Activated effector memory CD4-positive, alpha-beta T cell treated with anti-CD3 and anti-CD28 coated beads, Interleukin-2, amount 50 U/mL, for 16 hours (primary cell): ENCODE measurements at regions not wholly inside any gene's neighbourhood (a gene's known extent, or its start where the extent isn't known, plus 50 kb on each side); places are given as distances from the start of the nearest gene placed in this dataset.
A peak's percentile ranks its signal among the peaks of the same experiment; 100 is the strongest.

Source experiments
- DNase-seq: peaks from one replicate; pipeline ENCODE4 v3.0.0-alpha.2; 2020

GRCh38 chr9:99282406-99282805 is 60.3 kb downstream of the SEC61B start:
- DNase-seq: no peak

- DNase-seq: no peak
These were observed 63.9 kb downstream of the SEC61B start for GRCh38 chr9:99285965-99286364.

- DNase-seq: no peak
These were observed 64.5 kb downstream of the SEC61B start for GRCh38 chr9:99286536-99286935.

GRCh38 chr9:99287641-99288040 is 65.6 kb downstream of the SEC61B start:
- no peak for DNase-seq

GRCh38 chr9:99288830-99289229 is 66.7 kb downstream of the SEC61B start:
- DNase-seq: no peak

- no peak for DNase-seq
These were observed 72.9 kb downstream of the SEC61B start for GRCh38 chr9:99294850-99295461.

GRCh38 chr9:99296291-99296951 is 74.3 kb downstream of the SEC61B start:
- DNase-seq: peak; percentile 65

- DNase-seq: no peak
These were observed 76.5 kb downstream of the SEC61B start for GRCh38 chr9:99298614-99299013.

- DNase-seq: no peak
These were observed 77.4 kb downstream of the SEC61B start for GRCh38 chr9:99299211-99300102.

- DNase-seq: no peak
These were observed 78.0 kb downstream of the SEC61B start for GRCh38 chr9:99300103-99300439.

GRCh38 chr9:99300603-99301002 is 78.5 kb downstream of the SEC61B start:
- DNase-seq: no peak

GRCh38 chr9:99303177-99303576 is 81.1 kb downstream of the SEC61B start:
- DNase-seq: no peak

- DNase-seq: no peak
These were observed 83.0 kb downstream of the SEC61B start for GRCh38 chr9:99305124-99305523.

GRCh38 chr9:99305820-99306811 is 84.0 kb downstream of the SEC61B start:
- DNase-seq: no peak

- no peak for DNase-seq
These were observed 85.8 kb downstream of the SEC61B start for GRCh38 chr9:99307851-99308250.

GRCh38 chr9:99309141-99309939 is 87.3 kb downstream of the SEC61B start:
- no peak for DNase-seq

- no peak for DNase-seq
These were observed 90.7 kb downstream of the SEC61B start for GRCh38 chr9:99312736-99313135.

GRCh38 chr9:99319048-99319447 is 97.0 kb downstream of the SEC61B start:
- no peak for DNase-seq

- DNase-seq: no peak
These were observed 100.2 kb downstream of the SEC61B start for GRCh38 chr9:99322299-99322698.

GRCh38 chr9:99326112-99326916 is 104.2 kb downstream of the SEC61B start:
- DNase-seq: no peak

- no peak for DNase-seq
These were observed 104.8 kb downstream of the SEC61B start for GRCh38 chr9:99326917-99327189.
